Vagina (tissue), 2 donors: ENCODE measurements at regions not wholly inside any gene's neighbourhood (a gene's known extent, or its start where the extent isn't known, plus 50 kb on each side); places are given as distances from the start of the nearest gene placed in this dataset.

Source experiments
- POLR2A ChIP-seq, 2 donors: fragments of 450-650 bp; IDR thresholded peaks; one replicate each; pipeline ENCODE4 v1.6.1; 2017; ENCODE audit warnings: antibody characterized with exemption in 2 of 2, mild to moderate bottlenecking in 2 of 2, moderate library complexity in 2 of 2
- TF ChIP-seq, protein P1 (sequence below), 3 experiments: fragments of 450-650 bp in 2 of 3; fragments of 200-600 bp in 1 of 3; sonication (generic) in 1 of 3; IDR thresholded peaks; one replicate each; pipeline ENCODE4 v1.5.1; 2017 to 2019; ENCODE audit warnings: antibody characterized with exemption in 3 of 3, mild to moderate bottlenecking in 2 of 3, moderate library complexity in 2 of 3

DNA sequence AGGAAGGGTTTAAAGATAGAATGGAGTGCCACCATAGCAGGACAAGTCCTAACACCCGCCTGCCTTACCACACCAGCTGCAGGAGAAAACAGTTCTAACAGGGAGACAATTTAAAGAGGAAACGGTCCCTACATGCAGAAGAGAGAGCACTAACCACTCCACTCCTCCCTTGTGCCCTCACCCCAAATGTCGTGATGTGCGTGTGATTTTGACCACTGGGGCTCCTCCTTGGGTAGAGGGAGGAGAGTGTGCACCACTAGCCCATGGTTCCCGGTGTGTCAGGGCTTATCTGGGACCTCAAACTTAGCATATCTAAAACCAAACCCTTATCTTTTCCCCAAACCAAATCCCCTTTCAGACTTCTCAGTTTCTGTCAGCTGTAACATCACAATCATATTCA lies 105.5 kb upstream of the CCDC68 start:
- TF ChIP-seq, protein P1, sequence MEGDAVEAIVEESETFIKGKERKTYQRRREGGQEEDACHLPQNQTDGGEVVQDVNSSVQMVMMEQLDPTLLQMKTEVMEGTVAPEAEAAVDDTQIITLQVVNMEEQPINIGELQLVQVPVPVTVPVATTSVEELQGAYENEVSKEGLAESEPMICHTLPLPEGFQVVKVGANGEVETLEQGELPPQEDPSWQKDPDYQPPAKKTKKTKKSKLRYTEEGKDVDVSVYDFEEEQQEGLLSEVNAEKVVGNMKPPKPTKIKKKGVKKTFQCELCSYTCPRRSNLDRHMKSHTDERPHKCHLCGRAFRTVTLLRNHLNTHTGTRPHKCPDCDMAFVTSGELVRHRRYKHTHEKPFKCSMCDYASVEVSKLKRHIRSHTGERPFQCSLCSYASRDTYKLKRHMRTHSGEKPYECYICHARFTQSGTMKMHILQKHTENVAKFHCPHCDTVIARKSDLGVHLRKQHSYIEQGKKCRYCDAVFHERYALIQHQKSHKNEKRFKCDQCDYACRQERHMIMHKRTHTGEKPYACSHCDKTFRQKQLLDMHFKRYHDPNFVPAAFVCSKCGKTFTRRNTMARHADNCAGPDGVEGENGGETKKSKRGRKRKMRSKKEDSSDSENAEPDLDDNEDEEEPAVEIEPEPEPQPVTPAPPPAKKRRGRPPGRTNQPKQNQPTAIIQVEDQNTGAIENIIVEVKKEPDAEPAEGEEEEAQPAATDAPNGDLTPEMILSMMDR (IDR thresholded peaks at IDR 0.05): no peak
- TF ChIP-seq POLR2A (IDR thresholded peaks at IDR 0.05): no peak
